ENCODE measurements at regions not wholly inside any gene's neighbourhood (a gene's known extent, or its start where the extent isn't known, plus 50 kb on each side); places are given as distances from the start of the nearest gene placed in this dataset.

DNA sequence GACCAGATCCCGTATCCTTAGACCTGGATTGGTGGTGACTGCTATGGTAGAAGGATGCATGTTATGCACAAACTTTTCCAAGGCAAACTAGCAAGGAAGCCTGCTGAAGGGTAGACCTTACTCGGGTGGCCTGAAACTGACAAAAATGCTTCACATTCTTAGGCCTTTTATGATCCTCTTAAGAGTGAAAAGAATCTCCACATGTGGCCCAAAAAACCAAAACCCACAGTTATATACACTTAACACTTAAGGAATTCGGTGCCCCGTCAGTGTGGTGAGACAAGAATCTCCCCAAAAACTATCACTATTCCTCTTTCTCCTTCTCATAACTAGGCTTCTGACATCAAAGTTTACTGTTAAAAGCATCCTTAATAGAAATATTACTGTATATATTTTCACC lies 130.1 kb upstream of the SOX2 start:
- TF ChIP-seq, protein P1, sequence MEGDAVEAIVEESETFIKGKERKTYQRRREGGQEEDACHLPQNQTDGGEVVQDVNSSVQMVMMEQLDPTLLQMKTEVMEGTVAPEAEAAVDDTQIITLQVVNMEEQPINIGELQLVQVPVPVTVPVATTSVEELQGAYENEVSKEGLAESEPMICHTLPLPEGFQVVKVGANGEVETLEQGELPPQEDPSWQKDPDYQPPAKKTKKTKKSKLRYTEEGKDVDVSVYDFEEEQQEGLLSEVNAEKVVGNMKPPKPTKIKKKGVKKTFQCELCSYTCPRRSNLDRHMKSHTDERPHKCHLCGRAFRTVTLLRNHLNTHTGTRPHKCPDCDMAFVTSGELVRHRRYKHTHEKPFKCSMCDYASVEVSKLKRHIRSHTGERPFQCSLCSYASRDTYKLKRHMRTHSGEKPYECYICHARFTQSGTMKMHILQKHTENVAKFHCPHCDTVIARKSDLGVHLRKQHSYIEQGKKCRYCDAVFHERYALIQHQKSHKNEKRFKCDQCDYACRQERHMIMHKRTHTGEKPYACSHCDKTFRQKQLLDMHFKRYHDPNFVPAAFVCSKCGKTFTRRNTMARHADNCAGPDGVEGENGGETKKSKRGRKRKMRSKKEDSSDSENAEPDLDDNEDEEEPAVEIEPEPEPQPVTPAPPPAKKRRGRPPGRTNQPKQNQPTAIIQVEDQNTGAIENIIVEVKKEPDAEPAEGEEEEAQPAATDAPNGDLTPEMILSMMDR (IDR thresholded peaks at IDR 0.05; ENCODE audit: insufficient read depth, low read length, poor library complexity, severe bottlenecking) = no peak
- TF ChIP-seq EZH2phosphoT487 (conservative IDR thresholded peaks at IDR 0.05; ENCODE audit: low read length) = no peak

Measured in SU-DHL-6 (cell line).